Vagina (tissue), 2 donors: ENCODE measurements at regions not wholly inside any gene's neighbourhood (a gene's known extent, or its start where the extent isn't known, plus 50 kb on each side); places are given as distances from the start of the nearest gene placed in this dataset.
A peak's percentile ranks its signal among the peaks of the same experiment; 100 is the strongest.
"Not testable (repeated sequence)": the region's sequence is repeated elsewhere in the genome, so short reads cannot be mapped to it uniquely, and the experiment has no call there.

Source experiments
- DNase-seq, 2 donors: peaks; one replicate each; pipeline ENCODE4 v3.0.0-alpha.2; 2017; ENCODE audit errors: extremely low spot score in 2 of 2
- H3K27ac ChIP-seq: fragments of 200-600 bp; sonication (generic); one replicate; pipeline ENCODE4 v1.5.1; 2019
- H3K27me3 ChIP-seq: fragments of 200-600 bp; sonication (generic); one replicate; pipeline ENCODE4 v1.5.1; 2019
- H3K36me3 ChIP-seq, 2 donors: fragments of 200-600 bp; sonication (generic); one replicate each; pipeline ENCODE4 v1.5.1; 2017 to 2019
- H3K4me1 ChIP-seq: fragments of 200-600 bp; sonication (generic); one replicate; pipeline ENCODE4 v1.5.1; 2019
- H3K4me3 ChIP-seq, 2 donors: fragments of 200-600 bp; sonication (generic); 1 replicate in 1 of 2; 2 replicates in 1 of 2; pipeline ENCODE4 v1.5.1; 2016 to 2019
- H3K9me3 ChIP-seq: fragments of 200-600 bp; sonication (generic); one replicate; pipeline ENCODE4 v1.5.1; 2019
- CTCF ChIP-seq, 3 experiments: fragments of 450-650 bp in 2 of 3; fragments of 200-600 bp in 1 of 3; sonication (generic) in 1 of 3; IDR thresholded peaks; one replicate each; pipeline ENCODE4 v1.5.1; 2017 to 2019; ENCODE audit warnings: antibody characterized with exemption in 3 of 3, mild to moderate bottlenecking in 2 of 3, moderate library complexity in 2 of 3
- POLR2A ChIP-seq, 2 donors: fragments of 450-650 bp; IDR thresholded peaks; one replicate each; pipeline ENCODE4 v1.6.1; 2017; ENCODE audit warnings: antibody characterized with exemption in 2 of 2, mild to moderate bottlenecking in 2 of 2, moderate library complexity in 2 of 2
- POLR2AphosphoS5 ChIP-seq, 2 donors: sonication (generic); formaldehyde crosslinking; IDR thresholded peaks; one replicate each; pipeline ENCODE4 v1.9.0; 2017; ENCODE audit warnings: antibody characterized with exemption in 2 of 2, mild to moderate bottlenecking in 2 of 2, low read depth in 1 of 2; ENCODE audit not compliant: insufficient read depth in 1 of 2
- intact Hi-C: fragments of 100-400 bp; cut with DNase I; formaldehyde crosslinking; loops from one replicate; pipeline ENCODE4 v1.15.1; 2023

GRCh38 chr2:175253871-175254270 lies 72.4 kb upstream of the ATP5MC3 start:
- Histone ChIP-seq H3K36me3 (no peaks in the 10 kb centered on the region), H3K27ac (no peak overlapping the region), H3K27me3 (no peaks in the 10 kb centered on the region), H3K4me3 (no peak overlapping the region), H3K4me1 (no peaks in the 10 kb centered on the region), H3K9me3 (no peaks in the 10 kb centered on the region)
- no peak for DNase-seq
- TF ChIP-seq CTCF (IDR thresholded peaks at IDR 0.05) (no peak), POLR2A (IDR thresholded peaks at IDR 0.05) (no peak), POLR2AphosphoS5 (IDR thresholded peaks at IDR 0.05; ENCODE audit: insufficient read depth in 1 of 2, low read depth in 1 of 2) (no peak)
- intact Hi-C loops: loop anchor here (5.0 kb wide), 1 partner anchor 838 kb away; the partner anchor contains the start of gene HOXD13

GRCh38 chr2:175251425-175252041 lies 70.0 kb upstream of the ATP5MC3 start:
- intact Hi-C loops: loop anchor here (5.0 kb wide), 1 partner anchor 841 kb away; the partner anchor contains the start of gene HOXD13
- H3K4me3 ChIP-seq: no peak overlapping the region
- H3K27me3 ChIP-seq: no peaks in the 10 kb centered on the region
- no peaks in the 10 kb centered on the region for H3K36me3 ChIP-seq
- no peaks in the 10 kb centered on the region for H3K9me3 ChIP-seq
- H3K4me1 ChIP-seq: no peaks in the 10 kb centered on the region
- H3K27ac ChIP-seq: no peak overlapping the region
- TF ChIP-seq POLR2AphosphoS5 (IDR thresholded peaks at IDR 0.05; ENCODE audit: insufficient read depth in 1 of 2, low read depth in 1 of 2) (no peak), CTCF (IDR thresholded peaks at IDR 0.05) (peak; percentile 17 to 47 (median 34))
- DNase-seq: no peak

- TF ChIP-seq CTCF (IDR thresholded peaks at IDR 0.05) (no peak), POLR2A (IDR thresholded peaks at IDR 0.05) (no peak), POLR2AphosphoS5 (IDR thresholded peaks at IDR 0.05; ENCODE audit: insufficient read depth in 1 of 2, low read depth in 1 of 2) (no peak)
- Histone ChIP-seq H3K27me3 (no peaks in the 10 kb centered on the region), H3K36me3 (no peaks in the 10 kb centered on the region), H3K27ac (no peak overlapping the region), H3K4me1 (no peaks in the 10 kb centered on the region), H3K4me3 (no peak overlapping the region), H3K9me3 (no peaks in the 10 kb centered on the region)
- intact Hi-C loops: no loop called here
- DNase-seq: no peak
These were observed 65.6 kb upstream of the ATP5MC3 start for GRCh38 chr2:175247159-175247558.

GRCh38 chr2:175244697-175245096 lies 63.2 kb upstream of the ATP5MC3 start:
- H3K27me3 ChIP-seq: no peaks in the 10 kb centered on the region
- no peaks in the 10 kb centered on the region for H3K36me3 ChIP-seq
- intact Hi-C loops: no loop called here
- no peaks in the 10 kb centered on the region for H3K4me1 ChIP-seq
- TF ChIP-seq POLR2AphosphoS5 (IDR thresholded peaks at IDR 0.05; ENCODE audit: insufficient read depth in 1 of 2, low read depth in 1 of 2) (no peak), POLR2A (IDR thresholded peaks at IDR 0.05) (no peak), CTCF (IDR thresholded peaks at IDR 0.05) (no peak)
- no peak overlapping the region for H3K27ac ChIP-seq
- no peak for DNase-seq
- H3K4me3 ChIP-seq: no peak overlapping the region
- H3K9me3 ChIP-seq: no peaks in the 10 kb centered on the region

GRCh38 chr2:175241691-175242090 lies 60.2 kb upstream of the ATP5MC3 start:
- H3K36me3 ChIP-seq: no peaks in the 10 kb centered on the region
- intact Hi-C loops: no loop called here
- H3K27ac ChIP-seq: no peak overlapping the region
- no peak for DNase-seq
- H3K4me3 ChIP-seq: no peak overlapping the region
- H3K27me3 ChIP-seq: no peaks in the 10 kb centered on the region
- no peak for TF ChIP-seq POLR2A (IDR thresholded peaks at IDR 0.05)
- TF ChIP-seq CTCF (IDR thresholded peaks at IDR 0.05): no peak
- no peak for TF ChIP-seq POLR2AphosphoS5 (IDR thresholded peaks at IDR 0.05; ENCODE audit: insufficient read depth in 1 of 2, low read depth in 1 of 2)
- no peaks in the 10 kb centered on the region for H3K9me3 ChIP-seq
- no peaks in the 10 kb centered on the region for H3K4me1 ChIP-seq

GRCh38 chr2:175240033-175240432 lies 58.5 kb upstream of the ATP5MC3 start:
- H3K27me3 ChIP-seq, DNase-seq, intact Hi-C loops, H3K9me3 ChIP-seq, H3K36me3 ChIP-seq, H3K4me3 ChIP-seq, H3K4me1 ChIP-seq, H3K27ac ChIP-seq: not testable (repeated sequence)
